ENCODE measurements at regions not wholly inside any gene's neighbourhood (a gene's known extent, or its start where the extent isn't known, plus 50 kb on each side); places are given as distances from the start of the nearest gene placed in this dataset.

DNA sequence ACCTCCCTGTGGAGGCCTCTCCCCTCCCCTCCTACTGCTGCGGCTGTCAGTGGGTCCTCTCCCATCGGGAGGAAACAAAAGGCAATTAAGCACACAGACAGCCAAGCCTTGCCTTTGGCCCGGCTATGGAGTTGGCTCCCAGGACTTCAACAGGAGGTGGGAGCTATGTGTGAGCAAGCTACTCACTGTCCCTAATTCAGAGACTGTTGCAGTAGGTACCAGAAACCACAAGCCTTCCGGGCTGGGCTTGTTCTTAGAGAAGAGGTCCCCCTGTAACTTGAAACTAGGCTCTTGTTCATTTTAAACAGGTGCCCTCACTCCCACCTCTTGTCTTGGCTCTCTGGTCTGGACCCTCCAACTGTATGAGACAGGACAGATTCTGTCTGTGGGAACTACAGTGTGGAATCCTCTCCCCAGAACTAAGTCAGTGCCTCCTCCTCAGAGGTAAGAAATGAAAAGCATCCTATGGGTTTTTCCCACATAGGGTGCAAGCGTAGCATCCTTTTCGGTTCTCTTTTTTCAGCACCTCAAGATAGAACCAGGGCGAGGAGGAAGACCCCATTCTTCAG is 561.1 kb downstream of the EBF1 start:
- in situ Hi-C loops (cut with HindIII; ENCODE audit: low pct_unique_long_range_greater_than_20kb, low sequenced_read_pairs), result no loop called here
- no peak for DNase-seq (ENCODE audit: low read depth, low spot score)

DNA sequence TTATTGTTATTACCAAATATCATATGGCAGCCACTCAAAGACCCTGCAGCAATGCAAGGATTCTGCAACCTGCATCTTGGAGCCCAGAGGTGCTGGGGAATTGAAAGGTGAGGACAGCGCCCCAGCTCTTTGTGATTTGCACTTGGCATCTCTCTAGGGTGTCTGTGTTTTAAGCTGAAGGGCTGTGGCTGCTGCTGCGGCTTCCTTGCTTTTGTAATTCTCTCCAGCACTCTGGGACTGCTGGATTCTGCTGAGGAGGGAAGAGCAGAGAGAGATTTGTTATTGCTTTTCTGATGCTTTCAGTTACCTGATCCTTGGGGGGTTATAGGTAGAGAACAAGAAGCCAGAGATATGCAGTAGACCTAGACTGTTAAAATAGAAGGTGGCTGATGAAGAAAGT is 562.4 kb downstream of the EBF1 start:
- DNase-seq (ENCODE audit: low read depth, low spot score), result no peak
- in situ Hi-C loops (cut with HindIII; ENCODE audit: low pct_unique_long_range_greater_than_20kb, low sequenced_read_pairs), result no loop called here

DNA sequence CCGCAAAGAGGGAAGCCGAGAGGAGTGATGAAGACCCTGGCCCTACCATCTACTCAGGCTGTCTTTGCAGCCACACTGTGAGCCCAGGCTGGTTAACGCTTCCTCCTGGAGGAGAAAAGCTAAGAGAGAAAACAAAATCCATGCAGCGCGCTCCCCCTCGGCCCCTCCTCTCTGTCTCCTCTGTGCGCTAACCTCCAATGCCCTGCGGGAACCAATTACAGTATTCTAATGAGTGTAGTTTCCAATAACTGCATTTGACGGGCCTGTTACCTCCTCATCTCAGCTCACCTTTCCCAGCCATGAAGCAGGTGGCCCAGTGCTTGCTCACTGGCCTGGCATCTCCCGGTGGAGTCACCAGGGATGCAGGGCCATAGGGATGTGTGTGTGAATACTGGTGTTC is 565.5 kb downstream of the EBF1 start:
- no peak for DNase-seq (ENCODE audit: low read depth, low spot score)
- in situ Hi-C loops (cut with HindIII; ENCODE audit: low pct_unique_long_range_greater_than_20kb, low sequenced_read_pairs), result no loop called here

DNA sequence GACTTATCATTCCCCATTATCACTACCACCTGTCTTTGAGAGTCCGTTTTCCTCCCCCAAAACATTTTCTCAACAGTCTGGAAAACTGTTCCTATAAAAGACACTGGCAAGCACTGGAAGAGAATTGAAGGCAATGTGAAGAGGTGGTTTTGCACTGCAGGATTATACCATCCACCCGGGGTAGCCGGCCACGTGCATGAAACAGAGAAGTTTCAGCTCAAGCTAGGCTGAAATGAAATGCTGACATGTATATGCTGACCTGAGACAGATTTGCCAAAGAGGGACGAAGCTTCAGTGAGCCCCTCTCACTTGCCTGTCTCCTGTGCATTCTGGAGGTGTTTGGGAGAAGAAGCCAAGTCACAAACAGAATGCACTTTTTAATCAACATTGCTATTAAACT is 567.0 kb downstream of the EBF1 start:
- in situ Hi-C loops (cut with HindIII; ENCODE audit: low pct_unique_long_range_greater_than_20kb, low sequenced_read_pairs), result no loop called here

DNA sequence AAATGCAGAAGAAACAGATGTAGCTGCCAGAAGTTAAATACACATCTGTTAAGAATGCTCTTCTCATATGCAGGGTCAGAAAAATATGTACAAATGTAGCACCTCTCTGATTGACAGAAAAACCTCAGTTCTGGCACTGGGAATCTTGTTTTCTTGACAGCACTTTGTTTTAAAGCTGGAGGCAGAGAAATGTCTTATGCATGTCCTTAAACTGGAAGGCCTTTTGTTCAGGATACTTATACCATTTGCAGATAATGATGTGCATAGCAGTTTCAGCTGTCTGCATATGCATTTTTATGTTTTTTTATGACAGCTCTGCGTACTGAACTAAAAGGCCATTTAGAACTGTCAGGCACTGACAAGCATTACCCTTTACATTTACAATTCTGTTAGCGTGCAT is 567.9 kb downstream of the EBF1 start:
- DNase-seq (ENCODE audit: low read depth, low spot score), result no peak
- in situ Hi-C loops (cut with HindIII; ENCODE audit: low pct_unique_long_range_greater_than_20kb, low sequenced_read_pairs), result no loop called here

More for the DNA sequence above, 567.0 kb downstream of the EBF1 start:
- no peak for DNase-seq (ENCODE audit: low read depth, low spot score)

DNA sequence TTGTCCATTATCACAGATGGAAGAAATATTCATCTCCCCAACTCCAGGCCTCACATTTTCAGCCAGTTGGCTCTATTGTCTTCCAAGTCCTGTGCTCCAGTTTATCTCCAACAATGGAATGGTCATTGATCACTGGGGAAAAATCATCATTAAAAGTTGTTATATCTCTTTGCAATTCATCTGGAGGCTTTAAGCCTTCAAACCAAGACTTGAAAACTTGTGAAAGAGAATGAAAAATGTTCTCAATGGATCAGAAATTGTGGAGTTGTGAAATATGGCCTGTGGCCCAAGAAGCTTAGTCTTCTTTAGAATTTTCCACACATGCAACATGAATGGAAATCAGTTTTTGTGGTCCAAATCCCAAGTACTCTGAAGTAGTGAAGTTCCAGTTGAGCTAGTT is 569.6 kb downstream of the EBF1 start:
- in situ Hi-C loops (cut with HindIII; ENCODE audit: low pct_unique_long_range_greater_than_20kb, low sequenced_read_pairs), result no loop called here
- DNase-seq (ENCODE audit: low read depth, low spot score), result no peak

DNA sequence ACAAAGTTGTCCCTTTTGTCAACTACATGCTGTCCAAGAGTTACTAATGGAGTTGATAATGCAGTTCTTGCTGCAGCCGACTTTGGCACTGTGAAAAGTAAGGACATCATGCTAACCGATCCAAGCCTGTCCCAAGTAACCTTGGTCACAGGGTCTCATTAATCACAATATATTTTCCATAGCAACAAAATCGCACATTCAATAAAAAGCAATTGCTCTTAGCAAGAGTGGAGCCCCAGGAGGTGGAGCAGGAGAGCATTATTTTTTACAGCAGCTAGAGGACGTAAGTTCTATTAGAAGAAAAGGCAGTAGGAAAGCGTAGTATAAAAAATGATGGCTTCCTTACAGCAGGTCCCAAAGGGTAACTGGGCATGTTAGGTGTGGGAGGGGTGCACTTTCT is 570.3 kb downstream of the EBF1 start:
- no peak for DNase-seq (ENCODE audit: low read depth, low spot score)
- in situ Hi-C loops (cut with HindIII; ENCODE audit: low pct_unique_long_range_greater_than_20kb, low sequenced_read_pairs), result no loop called here

DNA sequence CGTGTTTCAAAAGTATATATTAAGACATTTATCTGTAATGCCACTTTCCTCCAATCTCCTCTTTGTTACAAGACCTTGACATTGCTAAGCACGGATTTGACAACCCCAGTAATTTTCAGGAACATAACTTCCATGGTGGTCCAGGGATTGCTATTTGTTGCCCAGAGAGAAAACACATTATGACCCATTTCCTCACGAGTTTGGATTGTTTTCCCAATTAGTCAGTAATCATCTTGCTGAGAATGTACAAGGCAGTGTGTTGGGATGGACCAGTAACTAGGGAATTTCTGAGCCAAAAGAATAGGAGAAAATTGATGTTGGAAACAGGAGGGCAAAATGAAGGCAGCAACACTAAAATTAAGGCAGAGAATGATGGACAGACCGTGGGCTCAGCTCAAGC is 574.1 kb downstream of the EBF1 start:
- DNase-seq (ENCODE audit: low read depth, low spot score), result no peak
- in situ Hi-C loops (cut with HindIII; ENCODE audit: low pct_unique_long_range_greater_than_20kb, low sequenced_read_pairs), result no loop called here

DNA sequence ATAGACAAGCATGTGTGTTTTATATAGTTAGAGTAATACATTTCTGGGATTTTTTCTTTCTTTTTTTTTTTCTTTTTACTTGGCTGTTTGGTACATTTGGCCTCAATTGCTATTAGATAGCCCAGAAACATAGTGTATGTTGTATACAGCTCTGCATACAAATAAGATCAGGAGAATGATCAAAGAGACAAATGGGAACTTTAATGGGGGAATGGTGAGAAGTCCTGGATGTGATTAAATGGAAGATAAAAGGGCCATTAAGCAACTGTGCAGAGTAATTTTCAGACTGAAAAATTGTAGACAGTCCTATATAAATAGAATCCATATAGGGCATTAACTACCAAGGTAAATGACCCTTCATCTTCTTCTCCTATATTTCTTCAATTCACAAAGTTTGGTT is 575.6 kb downstream of the EBF1 start:
- in situ Hi-C loops (cut with HindIII; ENCODE audit: low pct_unique_long_range_greater_than_20kb, low sequenced_read_pairs), result no loop called here
- DNase-seq (ENCODE audit: low read depth, low spot score), result no peak

DNA sequence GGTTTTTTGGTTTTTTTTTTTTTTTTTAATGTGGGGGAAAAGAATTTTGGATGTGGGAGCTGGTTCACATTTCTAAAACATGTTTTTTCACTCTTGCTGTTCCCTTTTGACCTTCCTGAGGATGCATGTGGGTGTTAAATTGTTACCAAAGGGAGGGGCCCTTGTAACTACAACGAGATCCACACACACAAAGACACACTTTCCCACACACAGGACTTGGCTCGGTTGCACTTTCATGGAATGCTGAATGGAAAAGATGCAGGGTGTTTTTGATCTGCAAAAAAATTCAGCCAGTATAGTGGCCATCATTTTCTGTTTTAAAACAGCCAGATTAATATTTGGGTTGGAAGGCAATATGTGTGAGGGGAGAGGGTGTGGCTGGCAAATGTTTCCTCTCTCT is 576.9 kb downstream of the EBF1 start:
- DNase-seq (ENCODE audit: low read depth, low spot score), result no peak
- in situ Hi-C loops (cut with HindIII; ENCODE audit: low pct_unique_long_range_greater_than_20kb, low sequenced_read_pairs), result no loop called here

DNA sequence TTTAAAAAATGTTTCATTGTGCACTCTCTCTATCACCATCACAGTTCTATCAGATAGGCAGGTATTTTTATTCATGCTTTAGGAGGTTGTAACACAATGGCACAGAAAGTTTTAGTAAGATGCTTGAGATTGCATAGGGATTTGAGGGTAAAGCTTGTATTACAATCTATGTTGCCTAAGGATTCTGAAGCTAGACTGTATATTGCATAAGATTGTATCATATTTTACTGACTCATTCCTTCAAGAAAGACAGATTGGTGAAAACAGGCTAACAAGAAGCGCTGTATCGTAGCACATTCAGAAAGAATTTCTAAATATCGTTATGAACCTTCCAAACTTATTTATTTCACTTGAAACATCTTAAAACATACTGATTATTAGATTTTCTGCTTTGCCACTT is 577.7 kb downstream of the EBF1 start:
- no peak for DNase-seq (ENCODE audit: low read depth, low spot score)
- in situ Hi-C loops (cut with HindIII; ENCODE audit: low pct_unique_long_range_greater_than_20kb, low sequenced_read_pairs), result no loop called here

DNA sequence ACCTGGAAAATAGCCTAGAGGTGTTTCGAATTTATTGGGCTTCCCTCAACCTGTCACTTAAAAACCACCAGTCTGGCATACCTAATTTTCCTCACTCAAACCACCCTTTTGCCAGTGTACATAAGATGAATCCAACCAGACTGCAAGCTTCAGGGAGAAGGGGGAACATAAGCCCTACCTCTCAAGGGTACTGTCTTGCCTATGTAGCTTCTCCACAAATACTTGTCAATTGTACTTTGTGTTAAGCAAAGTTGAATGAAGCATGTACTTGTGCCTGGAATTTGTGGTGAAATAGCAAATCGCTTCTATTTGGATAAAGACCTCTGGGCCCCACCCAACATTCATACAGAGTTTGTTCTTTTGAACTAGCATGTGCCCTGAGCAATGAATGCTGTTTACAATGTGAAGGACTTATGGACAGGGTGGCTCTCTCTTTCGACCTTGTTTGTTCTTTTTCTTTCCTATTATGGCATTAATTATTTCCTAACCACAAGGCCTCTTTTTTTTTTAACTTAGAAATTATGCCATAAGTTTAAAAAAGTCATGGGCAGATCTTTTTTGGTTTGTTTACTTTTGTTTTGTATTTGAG is 580.2 kb downstream of the EBF1 start:
- DNase-seq (ENCODE audit: low read depth, low spot score), result no peak
- in situ Hi-C loops (cut with HindIII; ENCODE audit: low pct_unique_long_range_greater_than_20kb, low sequenced_read_pairs), result no loop called here

DNA sequence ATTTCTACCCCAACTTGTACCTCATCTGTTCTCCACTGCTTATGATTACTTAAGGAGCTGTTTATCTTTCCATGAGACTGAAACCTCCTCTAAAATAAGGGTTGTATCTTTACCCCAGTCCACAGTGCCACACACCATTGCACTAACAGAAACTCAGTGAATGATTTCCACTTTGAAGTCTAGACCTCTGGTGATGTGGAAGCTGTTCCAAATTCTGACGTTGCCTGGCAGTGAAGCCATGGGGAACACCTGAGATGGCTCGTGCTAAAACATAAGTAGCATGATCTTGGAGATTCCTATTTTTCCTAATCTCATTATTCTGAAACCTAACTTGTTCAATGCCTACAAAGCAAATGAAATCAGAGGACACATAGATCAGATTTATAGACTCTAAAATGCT is 583.2 kb downstream of the EBF1 start:
- in situ Hi-C loops (cut with HindIII; ENCODE audit: low pct_unique_long_range_greater_than_20kb, low sequenced_read_pairs), result no loop called here
- no peak for DNase-seq (ENCODE audit: low read depth, low spot score)

DNA sequence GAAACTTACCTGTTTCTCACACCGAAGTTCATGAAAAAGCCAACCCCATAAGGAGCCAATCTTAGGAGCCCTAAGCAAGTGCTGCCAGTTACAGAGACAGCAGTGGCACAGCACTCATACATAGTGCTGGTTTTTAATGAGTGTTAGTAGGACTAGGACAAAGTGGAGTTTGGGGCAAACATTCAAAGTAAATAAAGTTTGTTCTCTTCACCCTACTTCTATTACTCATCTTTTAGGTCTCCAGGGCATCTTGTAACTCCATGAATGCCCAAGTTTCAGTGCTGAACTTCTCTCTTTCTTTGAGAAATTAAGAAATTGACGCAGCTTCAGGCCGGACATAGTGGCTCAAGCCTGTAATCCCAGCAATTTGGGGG is 584.7 kb downstream of the EBF1 start:
- DNase-seq (ENCODE audit: low read depth, low spot score), result no peak
- in situ Hi-C loops (cut with HindIII; ENCODE audit: low pct_unique_long_range_greater_than_20kb, low sequenced_read_pairs), result no loop called here

DNA sequence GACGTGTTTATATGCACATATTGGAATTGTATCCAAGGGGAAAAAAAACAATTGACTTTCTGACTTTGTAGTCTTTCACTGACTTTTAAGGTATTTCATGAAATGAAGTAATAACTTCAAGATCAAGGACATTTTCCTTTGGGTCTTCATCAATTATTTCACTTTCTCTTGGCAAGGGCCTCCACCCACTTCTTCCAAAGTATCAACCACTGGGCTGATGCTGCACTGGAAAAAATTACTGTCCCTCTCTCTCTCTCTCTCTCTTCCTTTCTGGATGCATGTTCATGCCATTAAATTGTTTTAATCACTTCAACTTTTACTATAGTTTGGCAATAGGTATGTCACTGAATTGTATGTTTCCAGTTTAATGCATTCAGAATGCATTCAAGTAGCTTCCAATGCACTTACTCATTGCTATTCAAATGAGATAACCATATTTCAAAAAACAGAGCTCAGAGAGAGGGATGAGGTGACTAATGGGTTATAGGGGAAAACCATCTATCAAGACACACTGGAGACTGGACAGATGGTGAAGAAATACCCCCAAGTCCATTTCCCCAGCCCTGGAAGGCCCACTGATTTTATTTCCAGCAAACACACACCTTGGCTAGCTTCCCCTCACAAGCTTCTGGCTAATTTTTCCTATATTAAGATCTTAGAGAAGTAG is 585.3 kb downstream of the EBF1 start:
- no peak for DNase-seq (ENCODE audit: low read depth, low spot score)
- in situ Hi-C loops (cut with HindIII; ENCODE audit: low pct_unique_long_range_greater_than_20kb, low sequenced_read_pairs), result no loop called here

DNA sequence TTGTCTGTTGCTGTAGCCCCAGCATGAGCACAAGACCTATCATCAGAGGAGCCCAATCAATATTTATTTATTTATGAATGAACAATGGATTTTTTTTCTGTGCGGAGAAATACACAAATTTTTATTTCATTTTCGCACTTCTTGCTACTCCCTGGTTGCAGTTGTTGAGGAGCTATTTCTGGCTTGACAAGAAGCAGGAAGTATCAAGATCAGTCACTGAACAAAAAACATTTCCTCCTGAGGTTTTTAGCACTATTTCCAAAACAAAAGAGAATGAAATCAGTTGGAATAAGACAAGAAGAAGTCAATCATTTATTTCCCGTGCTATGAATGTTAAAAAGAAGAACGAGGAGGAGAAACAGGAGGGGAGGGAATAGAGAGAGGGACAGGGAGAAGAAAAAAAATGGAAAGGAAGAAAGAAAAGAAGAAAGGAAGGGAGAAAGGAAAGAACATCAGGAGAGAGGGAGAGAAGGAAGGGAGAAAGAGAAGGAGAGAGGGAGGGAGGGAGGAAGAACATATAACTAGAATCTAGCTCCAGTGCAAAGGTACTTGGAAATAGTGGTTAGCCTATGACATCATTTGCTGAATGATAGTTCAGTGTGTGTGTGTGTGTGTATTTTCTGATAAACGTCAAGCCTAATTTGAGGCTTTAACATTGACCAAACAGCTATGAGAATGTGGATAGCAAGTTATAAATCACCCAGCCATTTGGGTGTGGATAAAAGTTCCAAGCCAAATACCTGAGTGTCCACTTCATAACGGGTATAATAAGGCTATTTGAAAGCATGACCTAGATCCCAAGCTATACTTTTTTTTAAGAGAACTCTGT is 586.0 kb downstream of the EBF1 start:
- no peak for DNase-seq (ENCODE audit: low read depth, low spot score)
- in situ Hi-C loops (cut with HindIII; ENCODE audit: low pct_unique_long_range_greater_than_20kb, low sequenced_read_pairs), result no loop called here

DNA sequence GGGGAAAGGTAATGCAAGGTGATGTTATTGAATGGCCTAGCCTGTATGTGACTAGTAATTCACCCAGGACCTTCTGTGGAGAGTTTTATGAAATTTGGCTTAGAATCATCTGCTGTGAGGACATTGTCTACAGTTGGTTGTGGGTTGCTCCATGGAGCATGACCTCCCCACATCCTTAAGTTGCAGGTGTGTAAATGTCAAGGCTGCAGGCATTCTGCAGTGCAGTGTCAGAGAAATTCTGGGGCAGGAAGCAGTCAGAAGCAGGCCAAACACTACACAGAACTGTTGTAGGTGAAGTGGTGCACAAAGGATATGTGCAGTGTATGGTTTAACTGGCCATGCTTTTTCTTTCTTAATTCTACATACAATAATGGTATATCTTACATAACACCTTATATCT is 588.3 kb downstream of the EBF1 start:
- DNase-seq (ENCODE audit: low read depth, low spot score), result no peak
- in situ Hi-C loops (cut with HindIII; ENCODE audit: low pct_unique_long_range_greater_than_20kb, low sequenced_read_pairs), result no loop called here

DNA sequence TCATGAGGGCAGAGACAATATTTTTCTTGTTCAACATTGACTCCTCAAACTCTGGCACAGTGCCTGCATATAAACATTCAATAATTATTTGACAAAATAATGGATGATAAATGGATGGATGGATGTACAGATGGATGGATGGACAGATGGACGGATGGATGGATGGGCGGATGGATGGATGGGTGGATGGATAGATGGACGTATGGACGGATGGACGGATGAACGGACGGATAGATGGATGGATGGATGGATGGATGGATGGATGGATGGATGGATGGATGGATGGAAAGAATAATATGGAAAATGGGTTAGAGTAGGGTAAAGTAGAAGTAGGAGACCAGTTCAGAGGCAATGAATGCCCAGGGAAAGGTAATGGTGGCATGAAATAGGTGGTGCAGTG is 589.2 kb downstream of the EBF1 start:
- in situ Hi-C loops (cut with HindIII; ENCODE audit: low pct_unique_long_range_greater_than_20kb, low sequenced_read_pairs), result no loop called here
- no peak for DNase-seq (ENCODE audit: low read depth, low spot score)

DNA sequence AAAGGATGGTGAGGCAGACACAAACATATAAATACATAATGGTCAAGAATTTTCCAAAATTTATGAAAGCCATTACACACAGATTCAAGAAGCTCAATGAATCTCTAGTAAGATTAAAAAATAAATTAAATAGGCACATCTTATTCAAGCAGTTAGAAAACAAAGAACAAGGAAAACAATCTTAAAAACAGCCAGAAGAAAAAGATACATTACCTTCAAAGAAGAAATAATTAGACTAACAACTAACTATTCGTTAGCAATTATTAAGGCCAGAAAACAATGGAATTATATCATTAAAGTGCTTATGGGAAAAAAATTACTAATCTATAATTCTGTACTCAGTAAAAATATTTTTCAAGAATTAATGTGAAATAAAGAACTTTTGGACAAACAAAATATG is 593.1 kb downstream of the EBF1 start:
- no peak for DNase-seq (ENCODE audit: low read depth, low spot score)
- in situ Hi-C loops (cut with HindIII; ENCODE audit: low pct_unique_long_range_greater_than_20kb, low sequenced_read_pairs), result no loop called here

All from SK-MEL-5 (cell line).